Adipocyte (in vitro differentiated cells): ENCODE measurements at regions not wholly inside any gene's neighbourhood (a gene's known extent, or its start where the extent isn't known, plus 50 kb on each side); places are given as distances from the start of the nearest gene placed in this dataset.

Source experiments
- DNase-seq: peaks from one replicate; pipeline ENCODE4 v3.0.0-alpha.2; 2015; ENCODE audit warnings: low read depth
- H3K27me3 ChIP-seq: replicated peaks from 2 replicates; pipeline ENCODE4 v1.7.0; 2013; ENCODE audit warnings: mild to moderate bottlenecking, low read length, moderate library complexity; ENCODE audit not compliant: control insufficient read depth, insufficient read depth
- H3K36me3 ChIP-seq: 2 replicates; pipeline ENCODE4 v1.7.0; 2013; ENCODE audit warnings: low read length, mild to moderate bottlenecking, moderate library complexity; ENCODE audit not compliant: control insufficient read depth, insufficient read depth, severe bottlenecking
- H3K4me1 ChIP-seq: 2 replicates; pipeline ENCODE4 v1.7.0; 2013; ENCODE audit warnings: mild to moderate bottlenecking, low read length, moderate library complexity; ENCODE audit not compliant: control insufficient read depth, insufficient read depth
- H3K4me3 ChIP-seq: 2 replicates; pipeline ENCODE4 v1.7.0; 2013; ENCODE audit warnings: mild to moderate bottlenecking, low read length, moderate library complexity
- H3K9ac ChIP-seq: 2 replicates; pipeline ENCODE4 v1.7.0; 2013; ENCODE audit warnings: mild to moderate bottlenecking, low read length, moderate library complexity
- H3K9me3 ChIP-seq: 2 replicates; pipeline ENCODE4 v1.7.0; 2013; ENCODE audit warnings: mild to moderate bottlenecking, low read length, moderate library complexity; ENCODE audit not compliant: control insufficient read depth

- Histone ChIP-seq H3K36me3 (no peaks in the 10 kb centered on the region), H3K4me1 (peaks cover 13% of the 10 kb centered on the region), H3K9me3 (peaks cover 3% of the 10 kb centered on the region), H3K27me3 (peaks cover 16% of the 10 kb centered on the region), H3K9ac (no peak overlapping the region), H3K4me3 (no peak overlapping the region)
- DNase-seq: no peak
Measured at GRCh38 chr17:65477600-65477999, 83.8 kb downstream of the AXIN2 start.

GRCh38 chr17:65474660-65475059 is 86.8 kb downstream of the AXIN2 start:
- Histone ChIP-seq H3K4me1 (peaks cover 32% of the 10 kb centered on the region), H3K9ac (no peak overlapping the region), H3K9me3 (peaks cover 3% of the 10 kb centered on the region), H3K27me3 (peaks cover 16% of the 10 kb centered on the region), H3K36me3 (no peaks in the 10 kb centered on the region), H3K4me3 (no peak overlapping the region)
- no peak for DNase-seq

GRCh38 chr17:65473985-65474384 is 87.5 kb downstream of the AXIN2 start:
- H3K4me3 ChIP-seq: no peak overlapping the region
- no peaks in the 10 kb centered on the region for H3K36me3 ChIP-seq
- DNase-seq: no peak
- H3K4me1 ChIP-seq: peaks cover 32% of the 10 kb centered on the region
- H3K9me3 ChIP-seq: peaks cover 3% of the 10 kb centered on the region
- H3K9ac ChIP-seq: no peak overlapping the region
- H3K27me3 ChIP-seq: peaks cover 13% of the 10 kb centered on the region

- peaks cover 13% of the 10 kb centered on the region for H3K27me3 ChIP-seq
- no peaks in the 10 kb centered on the region for H3K36me3 ChIP-seq
- H3K9ac ChIP-seq: peak overlapping the region; percentile 62
- H3K9me3 ChIP-seq: peaks cover 3% of the 10 kb centered on the region
- H3K4me1 ChIP-seq: peaks cover 32% of the 10 kb centered on the region
- peak overlapping the region; percentile 6 for H3K4me3 ChIP-seq
- DNase-seq: no peak
Measured at GRCh38 chr17:65473363-65473762, 88.1 kb downstream of the AXIN2 start.

- Histone ChIP-seq H3K36me3 (no peaks in the 10 kb centered on the region), H3K4me3 (peak overlapping the region; percentile 6), H3K4me1 (peaks cover 32% of the 10 kb centered on the region), H3K27me3 (peaks cover 13% of the 10 kb centered on the region), H3K9ac (peak overlapping the region; percentile 62), H3K9me3 (peaks cover 3% of the 10 kb centered on the region)
- DNase-seq: peak; percentile 89
Measured at GRCh38 chr17:65472666-65473309, 88.7 kb downstream of the AXIN2 start.

- Histone ChIP-seq H3K36me3 (no peaks in the 10 kb centered on the region), H3K4me3 (no peak overlapping the region), H3K9ac (no peak overlapping the region), H3K9me3 (peaks cover 3% of the 10 kb centered on the region), H3K27me3 (peaks cover 13% of the 10 kb centered on the region), H3K4me1 (peaks cover 32% of the 10 kb centered on the region)
- DNase-seq: no peak
Measured at GRCh38 chr17:65470783-65471182, 90.7 kb downstream of the AXIN2 start.

GRCh38 chr17:65468321-65468720 is 93.1 kb downstream of the AXIN2 start:
- H3K4me1 ChIP-seq: peaks cover 37% of the 10 kb centered on the region
- no peak overlapping the region for H3K4me3 ChIP-seq
- no peaks in the 10 kb centered on the region for H3K27me3 ChIP-seq
- no peak for DNase-seq
- no peaks in the 10 kb centered on the region for H3K36me3 ChIP-seq
- no peaks in the 10 kb centered on the region for H3K9me3 ChIP-seq
- H3K9ac ChIP-seq: no peak overlapping the region

GRCh38 chr17:65467156-65467555 is 94.3 kb downstream of the AXIN2 start:
- no peak overlapping the region for H3K4me3 ChIP-seq
- peaks cover 4% of the 10 kb centered on the region for H3K9me3 ChIP-seq
- no peak overlapping the region for H3K9ac ChIP-seq
- H3K36me3 ChIP-seq: no peaks in the 10 kb centered on the region
- H3K4me1 ChIP-seq: peaks cover 38% of the 10 kb centered on the region
- no peaks in the 10 kb centered on the region for H3K27me3 ChIP-seq
- no peak for DNase-seq

- DNase-seq: no peak
- peaks cover 34% of the 10 kb centered on the region for H3K4me1 ChIP-seq
- H3K36me3 ChIP-seq: no peaks in the 10 kb centered on the region
- no peak overlapping the region for H3K9ac ChIP-seq
- no peaks in the 10 kb centered on the region for H3K27me3 ChIP-seq
- peaks cover 8% of the 10 kb centered on the region for H3K9me3 ChIP-seq
- H3K4me3 ChIP-seq: no peak overlapping the region
Measured at GRCh38 chr17:65466547-65466946, 94.9 kb downstream of the AXIN2 start.

- Histone ChIP-seq H3K36me3 (no peaks in the 10 kb centered on the region), H3K4me3 (no peak overlapping the region), H3K27me3 (peaks cover 5% of the 10 kb centered on the region), H3K9me3 (peaks cover 8% of the 10 kb centered on the region), H3K4me1 (peaks cover 51% of the 10 kb centered on the region), H3K9ac (peak overlapping the region; percentile 66)
- peak; percentile 15 for DNase-seq
Measured at GRCh38 chr17:65463242-65463641, 98.2 kb downstream of the AXIN2 start.

GRCh38 chr17:65459677-65460347 is 101.6 kb downstream of the AXIN2 start:
- Histone ChIP-seq H3K4me3 (no peak overlapping the region), H3K36me3 (no peaks in the 10 kb centered on the region), H3K9me3 (peaks cover 8% of the 10 kb centered on the region), H3K9ac (no peak overlapping the region), H3K27me3 (peaks cover 5% of the 10 kb centered on the region), H3K4me1 (peaks cover 63% of the 10 kb centered on the region)
- no peak for DNase-seq
